ENCODE measurements at regions not wholly inside any gene's neighbourhood (a gene's known extent, or its start where the extent isn't known, plus 50 kb on each side); places are given as distances from the start of the nearest gene placed in this dataset.

- ChIA-PET CTCF (no interaction called here), POLR2A (no interaction called here)
- TF ChIP-seq REST (IDR thresholded peaks at IDR 0.05; ENCODE audit: insufficient read depth in 1 of 2, low read depth in 2 of 2, low read length in 1 of 2): no peak
- TF ChIP-seq TCF7L2 (IDR thresholded peaks at IDR 0.05; ENCODE audit: low read depth, low read length): no peak
- no peak for TF ChIP-seq POLR2AphosphoS5 (IDR thresholded peaks at IDR 0.05; ENCODE audit: low read depth, low read length)
- TF ChIP-seq, protein P1, sequence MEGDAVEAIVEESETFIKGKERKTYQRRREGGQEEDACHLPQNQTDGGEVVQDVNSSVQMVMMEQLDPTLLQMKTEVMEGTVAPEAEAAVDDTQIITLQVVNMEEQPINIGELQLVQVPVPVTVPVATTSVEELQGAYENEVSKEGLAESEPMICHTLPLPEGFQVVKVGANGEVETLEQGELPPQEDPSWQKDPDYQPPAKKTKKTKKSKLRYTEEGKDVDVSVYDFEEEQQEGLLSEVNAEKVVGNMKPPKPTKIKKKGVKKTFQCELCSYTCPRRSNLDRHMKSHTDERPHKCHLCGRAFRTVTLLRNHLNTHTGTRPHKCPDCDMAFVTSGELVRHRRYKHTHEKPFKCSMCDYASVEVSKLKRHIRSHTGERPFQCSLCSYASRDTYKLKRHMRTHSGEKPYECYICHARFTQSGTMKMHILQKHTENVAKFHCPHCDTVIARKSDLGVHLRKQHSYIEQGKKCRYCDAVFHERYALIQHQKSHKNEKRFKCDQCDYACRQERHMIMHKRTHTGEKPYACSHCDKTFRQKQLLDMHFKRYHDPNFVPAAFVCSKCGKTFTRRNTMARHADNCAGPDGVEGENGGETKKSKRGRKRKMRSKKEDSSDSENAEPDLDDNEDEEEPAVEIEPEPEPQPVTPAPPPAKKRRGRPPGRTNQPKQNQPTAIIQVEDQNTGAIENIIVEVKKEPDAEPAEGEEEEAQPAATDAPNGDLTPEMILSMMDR (IDR thresholded peaks at IDR 0.05): no peak
- no peak for TF ChIP-seq SIN3A (IDR thresholded peaks at IDR 0.05; ENCODE audit: borderline replicate concordance, insufficient read depth, low read depth, low read length)
- DNase-seq (ENCODE audit: low read depth, low spot score) (no peak), ATAC-seq (no peak)
- Histone ChIP-seq H3K4me1 (ENCODE audit: control insufficient read depth, insufficient read depth, low read length) (no peaks in the 10 kb centered on the region), H3K27me3 (ENCODE audit: control insufficient read depth, insufficient read depth, low read length) (no peaks in the 10 kb centered on the region), H3K27ac (ENCODE audit: low read length) (no peak overlapping the region), H3K36me3 (ENCODE audit: control insufficient read depth, insufficient read depth, low read length) (no peaks in the 10 kb centered on the region), H3K4me3 (ENCODE audit: low read depth in 2 of 2, low read length in 2 of 2) (no peak overlapping the region), H3K9me3 (ENCODE audit: control insufficient read depth, insufficient read depth, low read depth, low read length) (no peaks in the 10 kb centered on the region)
- intact Hi-C loops (cut with micrococcal nuclease; ENCODE audit: unreplicated experiment) (no loop called here), in situ Hi-C loops (cut with HindIII; ENCODE audit: low pct_unique_long_range_greater_than_20kb, low sequenced_read_pairs) (no loop called here)
- BruUV-seq (replicated peaks): no TSS peak
Measured at GRCh38 chr15:53331328-53332190, 427.9 kb downstream of the WDR72 start.

DNA sequence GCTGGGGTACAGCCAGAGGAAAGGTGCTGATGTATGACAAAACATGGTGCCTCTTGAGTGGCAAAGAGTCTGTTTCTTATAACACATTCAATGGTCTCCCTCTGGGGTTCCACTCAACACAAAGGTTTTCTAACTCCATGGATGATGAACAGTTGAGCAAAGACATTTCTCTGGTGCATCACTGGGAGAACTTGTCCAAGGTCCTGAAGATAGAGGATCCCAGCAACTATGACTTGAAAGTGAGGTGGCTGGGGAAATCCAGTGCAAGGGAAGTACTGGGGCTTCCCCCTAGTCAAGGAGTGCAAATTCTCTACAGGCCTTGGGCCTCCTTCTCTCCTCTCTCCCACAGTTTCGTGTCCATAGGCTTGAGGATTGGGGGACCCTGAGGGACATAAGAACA is 431.1 kb downstream of the WDR72 start:
- ChIA-PET POLR2A (no interaction called here), CTCF (no interaction called here)
- Histone ChIP-seq H3K27me3 (ENCODE audit: control insufficient read depth, insufficient read depth, low read length) (no peaks in the 10 kb centered on the region), H3K9me3 (ENCODE audit: control insufficient read depth, insufficient read depth, low read depth, low read length) (no peaks in the 10 kb centered on the region), H3K27ac (ENCODE audit: low read length) (no peak overlapping the region), H3K4me3 (ENCODE audit: low read depth in 2 of 2, low read length in 2 of 2) (no peak overlapping the region), H3K36me3 (ENCODE audit: control insufficient read depth, insufficient read depth, low read length) (no peaks in the 10 kb centered on the region), H3K4me1 (ENCODE audit: control insufficient read depth, insufficient read depth, low read length) (no peaks in the 10 kb centered on the region)
- ATAC-seq (no peak), DNase-seq (ENCODE audit: low read depth, low spot score) (no peak)
- TF ChIP-seq TCF7L2 (IDR thresholded peaks at IDR 0.05; ENCODE audit: low read depth, low read length) (no peak), REST (IDR thresholded peaks at IDR 0.05; ENCODE audit: insufficient read depth in 1 of 2, low read depth in 2 of 2, low read length in 1 of 2) (peak; percentile 43 to 67; a peak in 2 of 4 replicates)
- intact Hi-C loops (cut with micrococcal nuclease; ENCODE audit: unreplicated experiment) (no loop called here), in situ Hi-C loops (cut with HindIII; ENCODE audit: low pct_unique_long_range_greater_than_20kb, low sequenced_read_pairs) (no loop called here)
- no TSS peak for BruUV-seq (replicated peaks)
